K562 (cell line): ENCODE measurements at regions not wholly inside any gene's neighbourhood (a gene's known extent, or its start where the extent isn't known, plus 50 kb on each side); places are given as distances from the start of the nearest gene placed in this dataset.

Experiments used
- ATAC-seq: fragments of 200-7000 bp; cut with Tn5 transposase; 3 replicates; pipeline ENCODE4 v1.9.1; 2020; ENCODE audit warnings: moderate library complexity
- BruUV-seq: library from RNA; stranded (reverse); fragments of 400-500 nt; replicated peaks from 2 replicates; lab custom pipeline; 2021; lab: Mats Ljungman, UMichigan
- CTCF ChIA-PET: fragments of 300-600 bp; formaldehyde crosslinking; extraction: SDS; loops from one replicate; lab custom pipeline; 2021; ENCODE audit warnings: low intra/inter-chr PET ratio; lab: Yijun Ruan, JAX
- POLR2A ChIA-PET: fragments of 300-600, 350-650 bp; sonication (Branson Sonifier 250); formaldehyde crosslinking; extraction: SDS; loops from one replicate; lab custom pipeline; 2021; ENCODE audit warnings: antibody characterized with exemption, inconsistent platforms; lab: Yijun Ruan, JAX
- DNase-seq, 4 experiments: peaks; one replicate each; pipeline versions ENCODE4 v3.0.0 to v3.0.0-alpha.2; 2011 to 2018; ENCODE audit warnings: low spot score in 3 of 4, mixed read lengths in 3 of 4; ENCODE audit errors: extremely low read depth in 1 of 4
- FAIRE-seq: peaks from 2 replicates; lab custom pipeline; 2011; peaks lifted over from hg19 to GRCh38; lab: Jason Lieb, UNC
- H2AFZ ChIP-seq: 2 replicates; pipeline ENCODE4 v1.6.0; 2011; ENCODE audit warnings: low read depth, low read length, control low read depth, inconsistent platforms
- H3K27ac ChIP-seq: fragments of 200-600 bp; 3 replicates; pipeline ENCODE4 v1.8.0; 2011; ENCODE audit warnings: low read depth, mild to moderate bottlenecking, control low read depth, inconsistent platforms, low read length, moderate library complexity, mixed read lengths; ENCODE audit errors: extremely low read depth
- H3K27me3 ChIP-seq, 2 experiments: fragments of 300-600 bp in 1 of 2; 2 replicates in 1 of 2; 3 replicates in 1 of 2; pipeline versions ENCODE4 v1.6.0 to v1.8.0; 2011; ENCODE audit warnings: inconsistent platforms in 2 of 2, low read length in 2 of 2, mild to moderate bottlenecking in 1 of 2, mixed read lengths in 1 of 2, moderate library complexity in 1 of 2; ENCODE audit not compliant: control insufficient read depth in 2 of 2, insufficient read depth in 2 of 2
- H3K36me3 ChIP-seq: fragments of 300-600 bp; 3 replicates; pipeline ENCODE4 v1.8.0; 2011; ENCODE audit warnings: mild to moderate bottlenecking, low read length, inconsistent platforms; ENCODE audit not compliant: control insufficient read depth, insufficient read depth
- H3K4me1 ChIP-seq, 2 experiments: fragments of 200-600 bp in 1 of 2; replicated peaks in 1 of 2; 2 replicates in 1 of 2; 3 replicates in 1 of 2; pipeline versions ENCODE4 v1.5.1 to v1.8.0; 2011; ENCODE audit warnings: inconsistent platforms in 2 of 2, low read length in 2 of 2, mild to moderate bottlenecking in 1 of 2, mixed read lengths in 1 of 2, moderate library complexity in 1 of 2; ENCODE audit not compliant: control insufficient read depth in 2 of 2, insufficient read depth in 2 of 2
- H3K4me2 ChIP-seq: 2 replicates; pipeline ENCODE4 v1.6.1; 2011; ENCODE audit warnings: low read length, control low read depth, inconsistent platforms, mixed read lengths; ENCODE audit not compliant: insufficient read depth
- H3K4me3 ChIP-seq: fragments of 200-600 bp; sonication (generic), shearing (Covaris generic); 2 replicates; pipeline ENCODE4 v1.5.1; 2016; ENCODE audit warnings: control low read depth, inconsistent platforms
- H3K79me2 ChIP-seq: fragments of 200-600 bp; 3 replicates; pipeline ENCODE4 v1.8.0; 2011; ENCODE audit warnings: low read length, inconsistent platforms; ENCODE audit not compliant: control insufficient read depth, insufficient read depth
- H3K9ac ChIP-seq, 2 experiments: 2 replicates each; pipeline versions ENCODE4 v1.6.0 to v1.6.1; 2011; ENCODE audit warnings: low read depth in 2 of 2, low read length in 2 of 2, control low read depth in 1 of 2, inconsistent platforms in 1 of 2, mild to moderate bottlenecking in 1 of 2, mixed read lengths in 1 of 2; ENCODE audit not compliant: insufficient read depth in 1 of 2
- H3K9me1 ChIP-seq: one replicate; pipeline ENCODE4 v1.6.0; 2011; ENCODE audit warnings: inconsistent platforms, mild to moderate bottlenecking, low read length, moderate library complexity; ENCODE audit not compliant: control insufficient read depth, insufficient read depth
- H3K9me3 ChIP-seq: replicated peaks from 2 replicates; pipeline ENCODE4 v1.5.1; 2011; ENCODE audit warnings: low read depth, low read length, inconsistent platforms; ENCODE audit not compliant: control insufficient read depth, insufficient read depth
- H4K20me1 ChIP-seq: replicated peaks from 2 replicates; pipeline ENCODE4 v1.6.1; 2011; ENCODE audit warnings: low read length, inconsistent platforms, mixed read lengths; ENCODE audit not compliant: control insufficient read depth, insufficient read depth
- BACH1 ChIP-seq: fragments of 200-800 bp; sonication (Bioruptor generic); IDR thresholded peaks from 2 replicates; pipeline ENCODE4 v1.6.1; 2016; ENCODE audit warnings: missing genetic modification characterization, missing compliant biosample characterization
- EWSR1 ChIP-seq: fragments of 450-650 bp; IDR thresholded peaks from 2 replicates; pipeline ENCODE4 v1.6.1; 2018; ENCODE audit warnings: borderline replicate concordance, mild to moderate bottlenecking, low read depth, moderate library complexity; ENCODE audit not compliant: partially characterized antibody
- GABPB2 ChIP-seq: fragments of 250-450 bp; sonication (Bioruptor Pico); conservative IDR thresholded peaks from 2 replicates; pipeline ENCODE4 v1.5.1; 2021; ENCODE audit warnings: mild to moderate bottlenecking
- HBP1 ChIP-seq: fragments of 450-650 bp; formaldehyde crosslinking; IDR thresholded peaks from 2 replicates; pipeline ENCODE4 v1.4.0; 2022; ENCODE audit warnings: missing genetic modification characterization
- TAF1 ChIP-seq: IDR thresholded peaks from 2 replicates; pipeline ENCODE4 v1.6.1; 2011; ENCODE audit warnings: mild to moderate bottlenecking, low read length, moderate library complexity; ENCODE audit not compliant: insufficient read depth, control insufficient read depth, severe bottlenecking; ENCODE audit errors: extremely low read depth
- TFAP4 ChIP-seq: sonication (generic); formaldehyde crosslinking; IDR thresholded peaks from 2 replicates; pipeline ENCODE4 v1.8.0; 2022; ENCODE audit warnings: missing genetic modification reagents, mild to moderate bottlenecking, moderate library complexity, borderline replicate concordance
- WGBS: fragments of 100-300 bp; shearing (Covaris generic); methylation state at CpG from one replicate; pipeline ENCODE4 v1.1.6; 2016; ENCODE audit warnings: low coverage, mixed read lengths; ENCODE audit not compliant: insufficient coverage; ENCODE audit errors: missing lambda C conversion rate; 5-methylcytosine and 5-hydroxymethylcytosine counted together
- in situ Hi-C: fragments of 300-500 bp; cut with MboI; formaldehyde crosslinking; loops from 4 replicates; pipeline ENCODE4 v1.15.0; 2018; ENCODE audit warnings: inconsistent platforms, mixed read lengths
- intact Hi-C: fragments of 100-400 bp; cut with micrococcal nuclease; formaldehyde crosslinking; loops from 2 replicates; pipeline ENCODE4 v1.14.2; 2022

- Histone ChIP-seq H3K27me3 (no peaks in the 10 kb centered on the region), H3K79me2 (no peaks in the 10 kb centered on the region), H3K9me3 (no peaks in the 10 kb centered on the region), H3K9me1 (no peaks in the 10 kb centered on the region), H3K4me1 (no peaks in the 10 kb centered on the region), H4K20me1 (no peaks in the 10 kb centered on the region), H2AFZ (no peak overlapping the region), H3K36me3 (no peaks in the 10 kb centered on the region), H3K4me2 (no peak overlapping the region), H3K9ac (no peak overlapping the region), H3K4me3 (no peak overlapping the region), H3K27ac (no peak overlapping the region)
- BruUV-seq: no TSS peak
- DNase-seq (no peak), FAIRE-seq (no peak), ATAC-seq (no peak)
- 31% methylated on average over 3 of the region's 4 CpGs for WGBS
- intact Hi-C loops: no loop called here
- no peak for TF ChIP-seq EWSR1
- no peak for TF ChIP-seq TFAP4 (CRISPR knock-in tag)
- TF ChIP-seq HBP1 (CRISPR knock-in tag): no peak
- no peak for TF ChIP-seq BACH1
- TF ChIP-seq TAF1: no peak
- no peak for TF ChIP-seq GABPB2 (CRISPR knock-in tag)
- POLR2A ChIA-PET: no interaction called here
- CTCF ChIA-PET: no interaction called here
- in situ Hi-C loops: no loop called here
Observed at GRCh38 chr14:26933431-26933830, 335.6 kb upstream of the NOVA1 start.
